G401 (cell line): ENCODE measurements at regions not wholly inside any gene's neighbourhood (a gene's known extent, or its start where the extent isn't known, plus 50 kb on each side); places are given as distances from the start of the nearest gene placed in this dataset.

Experiments used
- DNase-seq: peaks from one replicate; pipeline ENCODE4 v3.0.0-alpha.2; 2015; ENCODE audit warnings: low spot score
- in situ Hi-C: cut with HindIII; loops from 2 replicates; pipeline ENCODE4 v1.10.0; 2016; ENCODE audit warnings: low sequenced_read_pairs, mixed read lengths

GRCh38 chr5:59992206-59992605, 98.7 kb upstream of the PDE4D start:
- in situ Hi-C loops, result no loop called here
- DNase-seq, result no peak

DNA sequence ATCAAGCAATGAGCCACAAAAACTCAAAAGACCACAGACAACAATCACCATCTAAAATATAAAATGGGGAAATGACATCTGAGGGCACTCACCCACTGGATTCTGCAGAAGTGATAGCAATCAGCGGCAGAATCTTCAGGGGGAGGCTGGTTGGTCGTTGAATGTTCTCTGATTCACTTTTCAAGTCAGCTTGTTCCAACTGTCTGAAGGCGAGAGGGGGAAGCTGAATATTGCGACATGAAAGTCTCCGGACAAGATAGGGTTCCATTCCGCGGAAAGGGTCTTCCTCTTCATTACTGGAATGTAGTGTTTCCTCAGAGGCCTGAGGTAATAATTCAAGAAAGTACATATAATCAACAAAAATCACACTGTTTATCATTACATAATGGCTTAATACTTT, 94.9 kb upstream of the PDE4D start:
- in situ Hi-C loops, result no loop called here
- no peak for DNase-seq

DNA sequence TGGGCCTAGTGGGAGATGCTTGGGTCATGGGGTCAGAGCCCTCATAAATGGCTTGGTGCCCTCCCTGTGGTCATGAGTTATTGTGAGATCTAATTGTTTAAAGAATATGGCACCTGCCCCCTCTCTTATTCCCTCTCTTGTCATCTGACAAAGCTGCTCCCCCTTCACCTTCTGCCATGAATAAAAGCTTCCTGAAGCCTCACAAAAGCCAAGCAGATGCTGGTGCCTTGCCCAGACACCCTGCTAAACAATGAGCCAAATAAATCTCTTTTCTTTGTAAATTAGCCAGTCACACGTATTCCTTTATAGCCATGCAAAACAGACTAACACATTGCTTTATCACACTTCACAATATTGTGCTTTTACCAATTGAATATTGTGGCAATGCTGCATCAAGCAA, 82.8 kb upstream of the PDE4D start:
- in situ Hi-C loops, result no loop called here
- no peak for DNase-seq

DNA sequence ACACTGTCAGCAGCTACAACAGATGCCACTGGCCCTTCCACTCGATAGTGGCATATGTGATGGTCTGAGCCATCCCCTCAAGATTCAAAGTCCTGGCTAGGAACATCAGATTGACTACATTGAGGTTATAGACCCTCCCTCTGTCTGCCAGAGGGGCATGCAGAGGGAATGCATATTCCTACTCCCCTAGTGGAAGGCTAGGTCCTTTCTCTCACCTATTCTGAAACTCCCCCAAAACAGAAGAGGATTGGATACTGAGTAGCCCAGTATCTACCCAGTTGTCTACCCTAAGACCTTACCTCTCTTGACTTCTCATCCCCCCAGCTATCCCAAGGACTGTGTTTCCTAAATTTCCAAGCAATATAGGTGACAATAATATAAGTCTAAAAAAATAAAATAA, 78.5 kb upstream of the PDE4D start:
- no peak for DNase-seq
- in situ Hi-C loops, result no loop called here

DNA sequence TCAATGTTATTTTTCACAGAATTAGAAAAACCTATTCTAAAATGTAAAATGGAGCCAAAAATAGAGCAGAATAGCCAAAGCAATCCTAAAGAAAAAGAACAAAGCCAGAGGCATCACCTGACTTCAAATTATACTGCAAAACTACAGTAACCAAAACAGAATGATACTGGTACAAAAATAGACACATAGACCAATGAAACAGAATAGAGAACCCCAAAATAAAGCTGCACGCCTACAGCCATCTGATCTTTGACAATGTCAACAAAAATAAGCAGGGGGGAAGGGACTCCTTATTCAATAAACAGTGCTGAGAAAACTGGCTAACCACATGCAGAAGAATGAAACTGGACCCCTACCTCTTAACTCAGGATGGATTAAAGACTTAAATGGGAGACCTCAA, 65.8 kb upstream of the PDE4D start:
- DNase-seq, result no peak

GRCh38 chr5:59956130-59956783, 62.7 kb upstream of the PDE4D start:
- no peak for DNase-seq
- in situ Hi-C loops, result no loop called here

More for the DNA sequence above, 65.8 kb upstream of the PDE4D start:
- in situ Hi-C loops, result no loop called here

DNA sequence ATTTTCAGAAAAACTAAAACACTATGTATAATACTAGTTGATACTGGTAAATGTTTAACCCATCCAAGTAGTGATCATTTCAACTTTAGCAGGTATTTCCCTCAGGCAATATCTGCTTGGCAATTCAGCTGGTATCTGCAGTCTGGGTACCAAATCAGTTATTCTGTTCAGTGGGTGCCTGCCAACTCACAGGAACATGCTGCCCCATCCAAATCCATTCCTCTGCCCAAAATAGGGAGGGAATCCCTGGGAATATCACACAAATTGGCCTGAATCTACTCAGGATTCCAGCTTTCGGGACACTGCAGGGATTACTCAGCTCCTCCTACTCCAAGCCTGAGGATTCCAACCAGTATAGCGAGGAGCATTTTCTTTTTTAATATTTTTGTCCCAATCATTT, 61.7 kb upstream of the PDE4D start:
- in situ Hi-C loops, result no loop called here
- no peak for DNase-seq

DNA sequence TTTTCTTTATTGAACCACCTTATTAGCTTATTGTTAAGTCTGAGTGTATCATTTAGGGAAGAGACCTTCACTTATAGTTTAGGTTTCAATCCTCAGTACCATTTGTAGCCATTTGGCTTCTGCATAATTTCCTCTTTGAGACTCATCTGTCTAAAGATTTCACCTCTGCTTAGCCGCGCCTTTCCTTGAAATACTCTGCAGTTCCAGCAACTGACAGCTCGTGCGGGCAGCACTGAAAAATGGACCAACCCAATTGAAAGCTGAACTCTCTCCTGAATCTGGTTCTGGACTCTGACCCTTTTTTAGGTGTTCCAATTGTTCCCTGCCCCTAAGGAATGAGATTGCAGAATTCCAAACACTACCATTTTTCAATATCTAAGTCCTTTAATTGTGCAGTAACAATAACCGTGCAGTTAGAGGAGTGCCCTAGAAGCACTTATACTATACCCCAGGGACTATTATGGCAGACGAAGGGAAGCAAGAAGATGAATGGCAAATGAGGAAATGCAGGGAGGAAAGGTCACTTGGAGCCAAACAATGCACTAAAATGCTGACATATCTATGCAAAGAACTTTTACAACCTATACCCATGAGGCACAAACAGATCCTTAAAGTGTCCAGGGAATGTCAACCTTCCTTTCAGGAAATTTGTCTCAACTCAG, 50.1 kb upstream of the PDE4D start:
- no peak for DNase-seq
- in situ Hi-C loops, result no loop called here
